ENCODE measurements at regions not wholly inside any gene's neighbourhood (a gene's known extent, or its start where the extent isn't known, plus 50 kb on each side); places are given as distances from the start of the nearest gene placed in this dataset.

DNA sequence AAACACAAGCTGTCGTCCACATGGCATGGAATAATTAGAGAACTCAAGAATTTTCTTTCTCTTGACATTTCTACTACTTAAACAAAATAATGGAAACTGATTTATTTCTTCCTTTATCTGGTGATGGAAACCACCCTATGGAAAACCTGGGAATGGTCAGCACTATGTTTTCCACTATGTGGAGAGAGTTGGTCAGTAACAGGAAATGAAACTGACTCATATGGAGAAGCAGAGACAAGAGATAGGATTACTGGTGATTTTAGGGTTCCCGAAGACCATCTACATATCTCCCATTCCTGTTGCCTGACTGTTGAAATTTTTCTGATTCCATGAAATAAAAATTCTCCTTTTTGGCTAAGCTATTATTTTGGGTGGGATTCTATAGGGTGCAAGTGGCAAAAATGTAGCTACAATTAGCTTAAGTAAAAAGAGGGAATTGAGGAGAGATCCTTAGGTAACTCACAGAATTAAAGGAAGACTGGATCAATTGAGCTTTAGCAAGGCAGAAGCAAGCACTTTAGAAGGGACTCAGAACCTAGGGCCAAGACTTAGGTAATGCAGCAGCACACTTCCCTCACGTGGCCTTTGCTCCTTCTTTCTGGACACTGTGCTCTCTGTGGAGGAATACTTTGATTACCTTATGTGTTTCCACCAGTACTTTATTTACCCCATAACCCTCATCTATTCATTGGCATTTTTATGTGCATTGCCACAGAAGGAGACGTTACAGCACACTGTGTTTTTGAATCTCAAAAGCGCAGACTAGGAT, 89.6 kb downstream of the LEPR start:
- TF ChIP-seq, protein P1, sequence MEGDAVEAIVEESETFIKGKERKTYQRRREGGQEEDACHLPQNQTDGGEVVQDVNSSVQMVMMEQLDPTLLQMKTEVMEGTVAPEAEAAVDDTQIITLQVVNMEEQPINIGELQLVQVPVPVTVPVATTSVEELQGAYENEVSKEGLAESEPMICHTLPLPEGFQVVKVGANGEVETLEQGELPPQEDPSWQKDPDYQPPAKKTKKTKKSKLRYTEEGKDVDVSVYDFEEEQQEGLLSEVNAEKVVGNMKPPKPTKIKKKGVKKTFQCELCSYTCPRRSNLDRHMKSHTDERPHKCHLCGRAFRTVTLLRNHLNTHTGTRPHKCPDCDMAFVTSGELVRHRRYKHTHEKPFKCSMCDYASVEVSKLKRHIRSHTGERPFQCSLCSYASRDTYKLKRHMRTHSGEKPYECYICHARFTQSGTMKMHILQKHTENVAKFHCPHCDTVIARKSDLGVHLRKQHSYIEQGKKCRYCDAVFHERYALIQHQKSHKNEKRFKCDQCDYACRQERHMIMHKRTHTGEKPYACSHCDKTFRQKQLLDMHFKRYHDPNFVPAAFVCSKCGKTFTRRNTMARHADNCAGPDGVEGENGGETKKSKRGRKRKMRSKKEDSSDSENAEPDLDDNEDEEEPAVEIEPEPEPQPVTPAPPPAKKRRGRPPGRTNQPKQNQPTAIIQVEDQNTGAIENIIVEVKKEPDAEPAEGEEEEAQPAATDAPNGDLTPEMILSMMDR (IDR thresholded peaks at IDR 0.05; ENCODE audit: insufficient read depth, low read depth, low read length), result no peak
- no peak for TF ChIP-seq EZH2 (IDR thresholded peaks at IDR 0.05; ENCODE audit: insufficient read depth, low read length)

Measured in astrocyte (in vitro differentiated cells and primary cell).